Activated CD4-positive, alpha-beta T cell treated with anti-CD3 and anti-CD28 coated beads, Interleukin-2, amount 50 U/mL, for 48 hours (primary cell): ENCODE measurements at regions not wholly inside any gene's neighbourhood (a gene's known extent, or its start where the extent isn't known, plus 50 kb on each side); places are given as distances from the start of the nearest gene placed in this dataset.
"Not testable (repeated sequence)": the region's sequence is repeated elsewhere in the genome, so short reads cannot be mapped to it uniquely, and the experiment has no call there.

Experiments used
- DNase-seq, 2 experiments: peaks; one replicate each; pipeline ENCODE4 v3.0.0-alpha.2; 2020

DNA sequence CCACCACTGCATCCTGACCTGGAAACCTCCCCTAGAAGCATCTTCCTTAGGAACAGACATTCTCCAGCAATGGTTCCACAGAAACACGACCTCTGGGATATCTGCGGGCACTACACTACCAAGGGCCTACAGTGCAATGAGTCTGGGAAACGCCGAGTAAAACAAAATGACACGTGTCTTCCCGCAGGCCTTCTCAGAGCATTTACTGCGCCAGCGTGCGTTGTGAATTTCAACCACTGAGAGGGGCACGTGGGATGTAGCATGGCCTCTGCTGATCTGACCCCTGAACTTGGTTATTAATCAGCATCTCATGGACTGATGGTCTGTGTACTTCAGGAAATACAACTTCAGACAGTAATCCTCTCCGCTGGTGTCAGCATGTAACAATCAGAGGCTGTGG lies 173.0 kb downstream of the C16orf95 start:
- no peak for DNase-seq

DNA sequence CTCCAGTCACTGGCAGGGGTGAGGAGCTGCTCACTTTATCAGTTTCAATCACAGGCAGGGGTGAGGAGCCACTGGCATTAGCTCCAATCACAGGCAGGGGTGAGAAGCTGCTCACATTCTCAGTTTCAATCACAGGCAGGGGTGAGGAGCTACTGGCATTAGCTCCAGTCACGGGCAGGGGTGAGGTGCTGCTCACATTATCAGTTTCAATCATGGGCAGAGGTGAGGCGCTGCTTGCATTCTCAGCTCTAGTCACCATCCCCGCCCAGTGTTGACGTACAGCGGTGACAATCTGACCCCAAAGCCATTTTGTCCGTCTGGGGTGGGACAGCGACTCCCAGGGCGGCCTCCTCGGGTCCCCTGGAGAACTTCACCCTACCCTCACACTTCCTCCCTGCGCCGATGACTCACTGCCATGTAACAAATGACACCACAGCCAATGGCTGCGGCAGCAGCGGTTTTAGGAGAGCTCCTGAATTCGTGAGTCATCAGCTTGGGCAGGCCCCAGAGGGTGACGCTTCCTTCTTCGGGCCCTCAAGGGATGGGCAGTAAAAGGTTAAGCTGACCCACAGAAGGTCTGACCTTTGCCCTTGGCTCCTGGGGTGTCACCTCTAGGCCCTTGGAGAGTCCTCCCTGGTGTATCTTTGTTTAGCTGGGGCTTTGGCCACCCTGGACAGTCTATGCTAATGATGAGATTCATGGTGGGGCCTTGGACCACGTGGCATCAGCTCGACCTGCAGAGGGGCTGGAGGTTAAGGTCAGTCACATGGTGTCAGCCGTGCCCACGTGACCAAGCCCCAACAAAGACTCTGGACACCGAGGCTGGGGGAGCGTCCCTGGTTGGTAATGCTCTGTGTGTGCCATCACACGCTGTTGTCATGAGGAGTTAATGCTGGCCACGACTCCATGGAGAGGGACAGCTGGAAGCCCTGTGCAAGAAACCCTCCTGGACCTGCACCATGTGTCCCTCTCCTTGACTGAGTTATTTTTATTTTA lies 171.7 kb downstream of the C16orf95 start:
- DNase-seq, result peak in 1 of 2 experiments; percentile 5

DNA sequence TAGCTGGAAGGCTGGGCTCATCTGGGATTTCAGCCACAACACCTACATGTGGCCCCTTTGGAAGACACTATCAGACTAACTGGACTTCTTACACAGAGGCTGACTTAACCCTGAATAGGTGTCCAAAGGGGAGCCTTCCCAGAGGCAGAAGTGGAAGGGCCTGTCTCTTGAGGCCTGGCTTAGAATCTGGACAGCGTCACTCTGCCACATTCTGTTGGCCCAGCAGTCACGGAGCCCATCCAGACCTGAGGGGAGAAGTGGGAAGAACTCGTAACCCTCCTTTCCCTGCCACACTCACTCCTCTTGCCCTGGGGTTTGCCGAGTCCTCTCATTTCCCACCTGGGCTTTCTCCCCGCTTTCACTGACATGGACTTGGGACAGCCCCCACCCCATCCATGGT lies 170.5 kb downstream of the C16orf95 start:
- DNase-seq, result no peak

DNA sequence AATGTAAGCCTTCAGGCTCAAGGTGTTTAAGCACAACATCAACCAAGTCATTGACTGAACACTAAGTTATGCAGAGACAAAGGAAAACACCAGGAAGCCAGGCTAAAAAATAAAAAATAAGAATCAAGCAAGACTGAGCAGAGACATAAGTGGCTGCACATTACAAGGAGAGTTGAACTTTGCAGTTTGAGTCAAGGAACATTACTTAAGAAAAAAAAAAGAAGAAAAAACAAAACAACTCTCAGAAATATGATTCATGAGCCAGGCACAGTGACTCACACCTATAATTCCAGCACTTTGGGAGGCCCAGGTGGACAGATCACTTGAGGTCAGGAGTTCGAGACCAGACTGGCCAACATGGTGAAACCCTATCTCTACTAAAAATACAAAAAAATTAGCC lies 168.1 kb downstream of the C16orf95 start:
- no peak for DNase-seq

DNA sequence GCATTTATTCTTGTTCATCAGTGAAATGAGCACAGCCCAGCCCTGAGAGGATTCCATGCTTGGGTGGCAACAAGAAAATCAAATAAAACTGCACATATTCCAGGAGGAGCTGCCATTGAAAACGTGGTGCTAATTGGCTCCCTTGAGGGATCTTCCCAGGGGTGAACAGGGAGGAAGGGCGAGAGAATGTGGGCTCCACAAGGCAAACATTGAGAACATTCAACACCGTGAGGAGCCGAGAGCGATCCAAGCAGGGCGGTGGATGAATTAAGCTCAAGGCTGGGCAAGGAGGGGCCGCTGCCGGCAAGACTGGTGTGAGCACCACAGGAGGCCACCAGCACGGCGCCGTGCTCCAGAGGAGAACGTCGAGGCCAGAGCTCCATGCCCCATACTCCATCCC lies 166.9 kb downstream of the C16orf95 start:
- no peak for DNase-seq

DNA sequence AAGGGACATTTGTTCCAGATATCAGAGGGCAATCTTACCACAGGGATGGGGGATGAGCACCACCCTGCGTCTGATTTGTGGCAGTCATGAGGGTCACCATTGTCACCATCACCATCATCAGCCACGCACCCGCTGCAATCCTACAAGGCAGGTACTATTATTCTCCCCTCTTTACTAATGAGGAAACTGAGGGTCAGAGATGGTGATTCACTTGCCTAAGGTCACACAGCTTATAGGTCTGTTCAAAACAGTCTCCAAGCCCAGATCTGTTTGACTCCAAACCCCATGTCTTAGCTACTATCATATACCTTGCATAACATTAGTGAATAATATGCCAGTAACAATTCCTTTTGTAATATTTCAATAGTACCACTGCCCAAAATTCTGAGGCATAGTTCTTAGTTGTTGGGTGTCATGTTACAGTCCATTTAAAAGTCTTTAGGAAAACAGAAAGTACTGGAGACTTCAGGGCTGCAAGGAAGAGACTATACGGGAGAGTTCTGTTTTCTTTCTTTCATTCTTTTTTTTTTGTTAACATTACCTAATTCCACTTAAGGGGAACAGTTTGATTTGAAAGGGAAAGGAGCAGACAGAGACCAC lies 166.4 kb downstream of the C16orf95 start:
- DNase-seq, result no peak

DNA sequence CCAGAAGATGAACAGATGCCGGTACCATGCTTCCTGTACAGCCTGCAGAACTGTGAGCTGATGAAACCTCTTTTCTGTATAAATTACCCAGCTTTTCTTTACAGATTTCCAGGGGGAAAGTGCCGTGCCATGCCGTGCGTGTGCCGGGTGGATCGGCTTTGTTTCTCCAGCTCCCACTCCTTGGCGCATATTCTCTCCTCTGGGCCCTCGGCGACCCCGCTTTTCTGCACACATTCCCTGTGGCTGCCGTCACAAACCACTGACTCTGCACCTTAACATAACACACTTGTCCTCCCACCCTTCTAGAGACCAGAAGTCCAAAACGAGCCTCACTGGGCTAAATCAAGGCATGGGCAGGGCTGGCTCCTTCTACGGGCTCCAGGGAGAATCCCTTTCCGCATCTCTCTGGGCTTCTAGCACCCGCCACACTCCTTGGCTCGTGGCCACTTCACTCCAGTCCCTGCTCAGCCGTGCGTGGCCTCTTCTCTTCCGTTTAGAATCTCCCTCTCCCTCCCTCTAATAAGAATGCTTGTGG lies 164.9 kb downstream of the C16orf95 start:
- DNase-seq, result no peak

DNA sequence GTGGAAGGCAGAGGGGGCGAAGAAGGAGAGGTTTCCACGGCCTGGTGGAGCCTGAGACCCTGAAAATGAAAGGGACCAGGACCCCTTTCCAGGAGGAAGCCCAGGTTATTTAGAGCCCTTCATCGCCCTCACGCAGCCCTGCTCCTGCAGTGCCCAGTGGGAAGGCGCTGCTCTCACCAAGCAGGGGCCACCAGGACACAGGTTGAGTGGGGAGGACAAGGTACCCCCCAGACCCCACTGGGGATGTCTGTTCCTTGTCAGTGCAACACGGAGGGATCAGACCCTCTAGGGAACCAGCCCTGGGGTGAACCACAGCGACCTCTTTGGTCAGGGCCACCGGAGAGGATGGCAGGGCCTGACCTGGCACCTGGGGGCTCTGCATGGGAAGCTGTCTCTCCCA lies 163.9 kb downstream of the C16orf95 start:
- no peak for DNase-seq

DNA sequence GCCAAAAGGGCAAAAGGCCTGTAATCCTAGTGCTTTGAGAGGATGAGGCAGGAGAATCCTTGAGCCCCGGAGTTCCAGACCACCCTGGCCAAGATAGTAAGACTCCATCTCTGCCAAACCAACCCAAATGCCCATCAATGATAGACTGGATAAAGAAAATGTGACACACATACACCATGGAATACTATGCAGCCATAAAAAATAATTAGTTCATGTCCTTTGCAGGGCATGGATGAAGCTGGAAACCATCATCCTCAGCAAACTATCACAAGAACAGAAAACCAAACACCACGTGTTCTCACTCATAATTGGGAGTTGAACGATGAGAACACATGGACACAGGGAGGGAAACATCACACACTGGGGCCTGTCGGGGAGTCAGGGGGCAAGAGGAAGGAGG lies 161.9 kb downstream of the C16orf95 start:
- DNase-seq, result not testable (repeated sequence)

DNA sequence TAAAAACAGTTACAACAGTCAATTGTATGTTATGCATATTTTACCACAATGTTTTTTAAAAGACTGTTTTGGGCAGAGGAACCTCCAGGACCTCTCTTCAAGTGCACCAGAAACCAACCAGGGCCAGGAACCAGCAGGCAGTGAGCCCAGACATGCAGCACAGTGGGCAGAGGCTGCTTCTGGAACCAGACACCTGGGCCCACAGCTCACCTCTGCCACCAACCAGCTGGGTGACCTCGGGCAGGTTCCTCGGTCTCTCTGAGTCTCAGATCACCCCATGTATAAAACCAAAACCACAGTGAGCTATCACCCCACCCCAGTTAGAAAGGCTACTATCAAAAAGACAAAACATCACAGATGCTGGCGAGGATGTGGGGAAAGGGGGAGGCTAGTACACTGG lies 161.0 kb downstream of the C16orf95 start:
- DNase-seq, result no peak

DNA sequence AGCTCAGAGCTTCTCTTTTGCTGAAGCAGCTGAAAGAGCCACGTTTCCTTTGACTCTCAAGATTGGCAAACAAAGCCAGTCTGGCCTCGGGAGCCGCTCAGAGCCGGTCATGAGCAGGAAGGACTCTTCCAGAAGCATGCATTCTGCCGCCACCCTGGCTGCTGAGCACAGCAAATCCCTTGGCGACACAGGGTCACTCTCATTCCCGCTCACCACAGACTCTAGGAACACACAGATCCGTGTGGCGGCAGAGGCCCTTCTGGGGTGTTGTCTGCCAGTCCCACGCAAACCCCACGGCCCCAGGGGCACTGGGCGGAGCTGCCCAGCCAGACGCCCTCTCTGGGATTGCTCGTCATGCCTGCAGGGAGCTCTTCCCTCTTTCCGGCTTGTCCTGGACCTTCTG lies 157.0 kb downstream of the C16orf95 start:
- DNase-seq, result no peak

DNA sequence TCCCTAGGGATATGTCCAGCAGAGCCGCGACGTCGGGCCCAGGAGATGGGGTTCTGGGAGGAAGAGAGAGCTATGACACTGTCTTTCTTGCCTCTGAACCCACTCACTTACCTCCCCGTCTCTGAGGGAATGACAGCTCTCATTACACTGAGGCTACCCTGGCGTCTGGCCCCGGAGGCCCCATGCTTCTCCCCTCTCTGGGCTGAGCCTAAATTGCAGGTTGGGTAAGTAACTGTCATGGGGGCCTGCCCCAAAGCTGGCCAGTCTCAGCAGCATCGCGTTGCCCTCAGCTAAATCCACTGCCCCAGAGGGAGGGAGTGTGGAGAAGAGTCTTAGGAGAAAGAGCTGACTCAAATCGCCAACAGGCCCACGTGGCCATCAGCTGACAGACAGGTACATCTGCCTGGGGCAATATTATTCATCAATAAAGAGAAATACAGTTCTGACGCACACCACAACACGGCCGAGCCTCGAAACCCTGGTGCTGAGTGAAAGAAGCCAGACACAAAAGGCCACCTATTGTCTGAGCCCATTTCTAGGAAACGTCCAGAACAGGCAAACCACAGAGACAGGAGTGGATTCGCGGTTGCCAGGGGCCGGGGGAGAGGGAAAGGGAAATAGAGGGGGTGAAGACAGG lies 156.4 kb downstream of the C16orf95 start:
- no peak for DNase-seq

DNA sequence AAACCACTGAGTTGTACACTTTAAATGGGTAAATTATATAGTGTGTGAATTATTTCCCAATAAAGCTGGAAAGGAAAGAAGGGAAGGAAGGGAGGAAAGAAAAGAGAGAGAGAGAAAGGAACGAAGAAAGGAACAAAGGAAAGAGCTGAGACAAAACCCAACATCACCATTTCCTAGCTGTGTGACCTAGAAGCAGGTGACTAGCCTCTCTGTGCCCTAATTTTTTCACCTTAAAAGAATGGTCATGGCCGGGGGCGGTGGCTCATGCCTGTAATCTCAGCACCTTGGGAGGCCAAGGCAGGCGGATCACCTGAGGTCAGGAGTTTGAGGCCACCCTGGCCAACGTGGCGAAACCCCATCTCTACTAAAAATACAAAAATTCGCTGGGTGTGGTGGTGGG lies 155.8 kb downstream of the C16orf95 start:
- not testable (repeated sequence) for DNase-seq

DNA sequence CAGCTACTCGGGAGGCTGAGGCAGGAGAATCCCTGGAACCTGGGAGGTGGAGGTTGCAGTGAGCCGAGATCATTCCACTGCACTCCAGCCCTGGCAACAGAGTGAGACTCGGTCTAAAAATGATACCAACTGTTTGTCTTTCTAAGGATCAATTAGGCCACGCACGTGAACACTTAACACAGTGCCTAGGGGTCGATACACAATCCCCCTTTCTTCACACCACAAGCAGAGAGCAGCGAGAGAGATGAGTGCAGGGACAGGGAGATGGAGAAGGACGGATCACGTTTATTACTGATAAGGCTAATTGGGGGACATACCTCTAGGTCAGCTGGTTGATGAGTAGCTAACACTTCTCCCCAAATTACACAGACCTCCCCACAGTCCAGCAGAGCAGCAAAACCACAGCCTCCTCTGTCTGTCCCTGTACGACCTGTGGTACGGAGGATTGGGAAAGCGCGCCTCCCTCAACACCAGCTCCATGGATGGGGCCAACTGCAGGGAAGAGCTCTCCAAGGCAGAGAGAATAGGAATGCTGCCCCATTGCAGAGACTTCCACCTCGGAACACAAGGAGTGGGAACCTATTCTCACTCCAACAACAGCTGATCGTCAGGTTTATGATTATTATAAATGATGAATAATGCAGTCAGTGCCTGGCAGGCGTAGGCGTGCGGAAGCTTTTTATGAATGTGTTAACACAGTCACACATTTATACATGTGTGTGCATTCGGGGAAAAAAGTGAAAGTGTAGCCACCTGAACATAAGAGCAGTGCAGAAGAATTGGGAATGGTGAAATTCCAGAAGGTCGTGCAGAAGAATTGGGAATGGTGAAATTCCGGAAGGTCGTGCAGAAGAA lies 155.1 kb downstream of the C16orf95 start:
- peak in 1 of 2 experiments; percentile 22 for DNase-seq

DNA sequence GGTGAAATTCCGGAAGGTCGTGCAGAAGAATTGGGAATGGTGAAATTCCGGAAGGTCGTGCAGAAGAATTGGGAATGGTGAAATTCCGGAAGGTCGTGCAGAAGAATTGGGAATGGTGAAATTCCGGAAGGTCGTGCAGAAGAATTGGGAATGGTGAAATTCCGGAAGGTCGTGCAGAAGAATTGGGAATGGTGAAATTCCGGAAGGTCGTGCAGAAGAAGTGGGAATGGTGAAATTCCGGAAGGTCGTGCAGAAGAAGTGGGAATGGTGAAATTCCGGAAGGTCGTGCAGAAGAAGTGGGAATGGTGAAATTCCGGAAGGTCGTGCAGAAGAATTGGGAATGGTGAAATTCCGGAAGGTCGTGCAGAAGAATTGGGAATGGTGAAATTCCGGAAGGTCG lies 154.4 kb downstream of the C16orf95 start:
- DNase-seq, result not testable (repeated sequence)

DNA sequence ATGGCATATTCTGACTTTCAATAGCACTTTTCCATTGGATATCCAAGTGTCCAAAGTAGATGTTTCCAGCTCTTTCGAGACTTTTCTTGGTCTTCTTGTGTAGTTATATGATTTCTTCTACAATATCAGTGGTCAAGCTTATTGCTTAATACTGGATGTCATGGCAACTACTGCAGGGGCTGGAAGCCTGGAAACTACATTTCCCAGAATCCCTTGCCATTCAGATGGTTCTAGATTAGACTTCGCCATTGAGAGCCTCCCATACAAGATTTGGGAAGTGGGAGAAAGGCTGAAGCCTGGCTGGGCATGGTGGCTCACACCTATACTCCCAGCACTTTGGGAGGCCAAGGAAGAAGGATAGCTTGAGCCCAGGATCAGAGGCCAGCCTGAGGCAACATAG lies 153.6 kb downstream of the C16orf95 start:
- no peak for DNase-seq

DNA sequence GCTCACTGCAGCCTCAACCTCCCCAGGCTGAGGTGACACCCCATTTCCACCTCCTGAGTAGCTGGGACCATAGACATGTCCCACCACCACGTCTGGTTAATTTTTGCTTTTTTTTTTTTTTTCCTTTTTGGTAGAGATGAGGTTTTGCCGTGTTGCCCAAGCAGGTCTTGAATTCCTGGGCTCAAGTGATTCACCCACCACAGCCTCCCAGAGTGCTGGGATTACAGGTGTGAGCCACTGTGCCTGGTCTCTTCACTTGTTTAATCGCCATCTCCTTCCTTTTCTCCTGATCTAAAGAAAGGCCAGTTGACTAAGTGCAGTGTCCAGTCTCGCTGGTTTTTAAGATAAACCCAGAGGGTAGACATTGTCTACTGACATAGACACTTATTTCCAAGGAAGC lies 152.0 kb downstream of the C16orf95 start:
- DNase-seq, result no peak

DNA sequence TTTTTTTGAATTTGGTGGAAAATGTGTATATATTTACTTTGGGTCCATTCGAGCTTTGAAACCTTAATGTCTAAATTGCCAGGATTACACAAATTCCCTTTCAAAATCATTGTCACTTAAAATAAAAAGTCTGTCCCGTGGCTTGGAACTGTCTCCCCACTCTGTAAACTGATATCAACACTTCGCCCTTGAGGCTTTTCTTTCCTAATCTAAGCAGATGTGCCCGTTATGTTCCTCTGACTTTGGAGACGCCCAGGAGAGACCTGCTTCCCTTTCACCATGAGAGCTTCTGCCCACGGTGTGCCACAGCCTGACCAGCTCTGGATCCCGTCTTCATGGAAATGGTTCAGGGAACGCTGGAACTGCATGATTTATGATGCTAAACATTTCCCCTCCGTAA lies 151.3 kb downstream of the C16orf95 start:
- no peak for DNase-seq

DNA sequence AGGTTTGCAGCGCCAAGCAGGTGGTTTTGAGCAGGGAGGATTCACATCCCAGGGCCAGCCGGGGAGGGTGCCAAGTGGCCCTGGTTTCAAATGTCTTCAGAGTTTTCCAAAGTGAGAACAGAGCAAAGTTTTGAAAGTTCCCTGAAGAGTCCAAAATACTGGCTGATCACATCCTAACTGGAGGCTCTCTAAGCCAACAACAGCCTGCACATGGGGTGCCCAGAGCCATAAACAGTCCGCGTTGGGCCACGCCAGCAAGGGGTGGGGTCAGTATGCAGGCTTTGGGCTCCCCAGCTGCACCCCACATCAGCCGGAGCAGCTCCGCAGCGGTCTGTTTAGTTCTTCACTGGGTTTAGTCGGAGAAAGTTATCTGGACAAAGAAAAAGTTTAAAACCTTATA lies 150.9 kb downstream of the C16orf95 start:
- DNase-seq, result no peak

DNA sequence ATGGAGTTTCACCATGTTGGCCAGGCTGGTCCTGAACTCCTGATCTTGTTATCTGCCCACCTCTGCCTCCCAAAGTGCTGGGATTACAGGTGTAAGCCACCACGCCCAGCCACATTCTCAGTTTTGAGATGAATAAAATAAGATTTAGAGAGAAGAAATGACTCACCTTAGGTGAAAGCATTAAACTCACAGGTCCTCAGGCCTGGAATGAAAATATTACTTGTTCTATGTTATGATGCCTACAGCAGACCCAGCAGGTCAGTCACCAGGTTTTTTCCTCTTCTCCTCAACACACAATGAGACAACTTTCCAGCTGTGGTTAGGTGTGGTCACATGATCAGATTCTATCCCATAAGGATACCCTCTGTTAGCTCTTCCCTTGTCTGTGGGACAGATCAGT lies 150.3 kb downstream of the C16orf95 start:
- DNase-seq, result no peak

DNA sequence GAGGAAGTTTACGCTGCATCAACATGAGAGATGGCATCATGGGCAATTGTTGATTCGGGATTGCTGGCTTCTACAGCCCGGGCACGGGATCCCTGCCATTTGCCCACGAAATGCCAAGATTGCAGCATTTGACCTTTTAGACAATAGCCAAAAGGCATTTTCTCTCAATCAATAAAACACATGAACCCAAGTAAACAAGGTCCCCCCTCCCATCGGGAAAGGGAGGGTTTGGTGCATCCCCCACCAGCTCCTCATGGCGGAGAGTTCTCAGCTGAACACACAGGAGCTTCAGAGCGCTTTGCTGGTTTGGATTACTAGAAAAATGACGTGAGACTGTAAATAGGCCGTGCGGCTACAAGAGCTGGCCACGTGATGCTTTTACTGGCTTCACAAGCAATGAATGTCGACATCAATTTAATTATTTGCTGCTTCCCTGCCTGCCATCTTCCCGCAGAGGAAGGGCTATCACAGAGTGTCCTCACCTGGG lies 147.6 kb downstream of the C16orf95 start:
- no peak for DNase-seq

DNA sequence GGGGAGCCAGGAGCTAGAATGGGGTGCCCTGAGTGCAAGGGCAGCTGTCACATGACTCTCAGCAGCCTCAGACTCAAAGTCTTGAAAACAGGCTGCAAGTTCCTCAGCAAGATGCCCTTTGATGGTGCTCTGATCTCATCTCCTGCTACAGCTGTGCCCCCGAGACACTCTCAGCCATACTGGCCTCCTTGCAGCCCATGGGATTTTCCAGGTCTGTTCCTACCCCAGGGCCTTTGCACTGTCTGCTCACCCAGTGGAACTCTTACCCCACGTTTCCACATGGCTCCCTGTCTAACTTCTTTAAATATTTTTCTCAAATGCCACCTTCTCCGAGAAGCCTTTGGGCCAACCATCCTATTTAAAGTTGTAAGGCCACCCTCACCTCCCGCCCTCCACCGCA lies 146.9 kb downstream of the C16orf95 start:
- DNase-seq, result no peak
